Muscle of leg (tissue), 3 donors: ENCODE measurements at regions not wholly inside any gene's neighbourhood (a gene's known extent, or its start where the extent isn't known, plus 50 kb on each side); places are given as distances from the start of the nearest gene placed in this dataset.

Experiments used
- DNase-seq: peaks from one replicate; pipeline ENCODE4 v3.0.0; 2013
- H3K27ac ChIP-seq: one replicate; pipeline ENCODE4 v1.5.1; 2013; ENCODE audit warnings: mild to moderate bottlenecking, low read length, control low read depth
- H3K27me3 ChIP-seq: one replicate; pipeline ENCODE4 v1.6.1; 2013; ENCODE audit warnings: low read length; ENCODE audit not compliant: control insufficient read depth, insufficient read depth
- H3K36me3 ChIP-seq: one replicate; pipeline ENCODE4 v1.6.1; 2013; ENCODE audit warnings: low read length; ENCODE audit not compliant: control insufficient read depth, insufficient read depth
- H3K4me1 ChIP-seq: one replicate; pipeline ENCODE4 v1.6.1; 2013; ENCODE audit warnings: low read length; ENCODE audit not compliant: control insufficient read depth, insufficient read depth
- H3K4me3 ChIP-seq: one replicate; pipeline ENCODE4 v1.5.1; 2013; ENCODE audit warnings: low read length, control low read depth
- H3K9me3 ChIP-seq: replicated peaks from 2 replicates; pipeline ENCODE4 v1.6.1; 2013; ENCODE audit warnings: low read depth, low read length; ENCODE audit not compliant: control insufficient read depth
- WGBS: methylation state at CpG from one replicate; pipeline ENCODE4 v1.1.5; 2013; ENCODE audit warnings: missing lambda C conversion rate; ENCODE audit not compliant: insufficient coverage; 5-methylcytosine and 5-hydroxymethylcytosine counted together

GRCh38 chr3:103810167-103810566 is 1375.4 kb downstream of the ZPLD1 start:
- no CpG with 5 or more reads among the region's 2 CpGs for WGBS
- H3K27me3 ChIP-seq, result no peaks in the 10 kb centered on the region
- H3K4me1 ChIP-seq, result no peaks in the 10 kb centered on the region
- H3K36me3 ChIP-seq, result no peaks in the 10 kb centered on the region
- DNase-seq, result no peak
- no peak overlapping the region for H3K4me3 ChIP-seq
- H3K9me3 ChIP-seq, result peaks cover 13% of the 10 kb centered on the region
- no peak overlapping the region for H3K27ac ChIP-seq

DNA sequence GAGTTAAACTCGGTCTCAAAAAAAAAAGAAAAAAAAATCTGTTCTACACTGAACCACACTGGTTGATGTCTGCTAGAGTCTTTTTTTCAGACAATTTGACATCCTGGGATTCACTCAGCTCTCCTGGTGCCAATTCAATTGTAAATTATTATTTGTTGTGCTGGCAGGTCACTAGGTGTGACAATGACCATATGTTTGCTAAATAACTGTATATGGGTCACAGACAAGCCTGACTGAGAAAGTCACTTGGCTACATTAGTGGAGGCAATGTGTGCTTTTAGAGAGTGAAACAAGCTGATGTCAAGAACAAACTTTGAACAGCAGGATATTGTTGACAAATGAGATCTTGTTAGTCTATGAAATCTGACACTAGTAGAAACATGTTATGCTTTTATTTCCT is 1379.1 kb downstream of the ZPLD1 start:
- H3K27ac ChIP-seq, result no peak overlapping the region
- no peaks in the 10 kb centered on the region for H3K27me3 ChIP-seq
- H3K4me3 ChIP-seq, result no peak overlapping the region
- DNase-seq, result no peak
- WGBS, result no CpG with 5 or more reads among the region's 1 CpG
- H3K36me3 ChIP-seq, result no peaks in the 10 kb centered on the region
- H3K4me1 ChIP-seq, result no peaks in the 10 kb centered on the region
- peaks cover under 1% of the 10 kb centered on the region for H3K9me3 ChIP-seq

- no peaks in the 10 kb centered on the region for H3K36me3 ChIP-seq
- WGBS, result no CpG with 5 or more reads among the region's 3 CpGs
- no peak overlapping the region for H3K4me3 ChIP-seq
- no peaks in the 10 kb centered on the region for H3K27me3 ChIP-seq
- no peaks in the 10 kb centered on the region for H3K4me1 ChIP-seq
- H3K9me3 ChIP-seq, result no peaks in the 10 kb centered on the region
- no peak overlapping the region for H3K27ac ChIP-seq
- DNase-seq, result no peak
These were observed 1383.6 kb downstream of the ZPLD1 start for GRCh38 chr3:103818398-103818797.

DNA sequence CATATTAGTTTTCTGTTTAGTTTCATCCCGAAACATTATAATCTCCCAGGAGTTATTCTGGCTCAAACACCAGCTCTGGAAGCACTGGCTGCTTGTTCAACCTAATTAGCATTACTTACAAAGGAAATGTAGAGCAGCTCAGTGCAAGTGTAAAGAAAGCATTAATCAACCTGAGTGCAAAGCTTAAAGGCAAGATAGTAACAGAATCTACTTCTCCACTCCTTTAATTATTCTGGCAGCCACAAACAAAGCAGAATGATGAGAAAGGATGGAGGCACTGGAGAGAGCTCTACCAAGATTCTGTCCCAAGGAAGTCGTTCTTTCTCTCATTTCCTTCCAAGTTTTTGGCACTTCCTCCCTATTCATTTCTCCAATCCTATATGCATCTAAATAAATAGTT is 1384.0 kb downstream of the ZPLD1 start:
- Histone ChIP-seq H3K4me3 (no peak overlapping the region), H3K27me3 (no peaks in the 10 kb centered on the region), H3K36me3 (no peaks in the 10 kb centered on the region), H3K9me3 (no peaks in the 10 kb centered on the region), H3K27ac (no peak overlapping the region), H3K4me1 (no peaks in the 10 kb centered on the region)
- DNase-seq, result peak; percentile 5
- no CpG with 5 or more reads among the region's 2 CpGs for WGBS

- DNase-seq, result peak; percentile 30
- Histone ChIP-seq H3K36me3 (no peaks in the 10 kb centered on the region), H3K4me1 (no peaks in the 10 kb centered on the region), H3K27me3 (no peaks in the 10 kb centered on the region), H3K4me3 (no peak overlapping the region), H3K27ac (no peak overlapping the region), H3K9me3 (peaks cover 2% of the 10 kb centered on the region)
These were observed 1390.8 kb downstream of the ZPLD1 start for GRCh38 chr3:103825586-103825985.

GRCh38 chr3:103829723-103830326 is 1395.0 kb downstream of the ZPLD1 start:
- Histone ChIP-seq H3K36me3 (no peaks in the 10 kb centered on the region), H3K9me3 (peaks cover 2% of the 10 kb centered on the region), H3K27ac (no peak overlapping the region), H3K27me3 (no peaks in the 10 kb centered on the region), H3K4me3 (no peak overlapping the region), H3K4me1 (no peaks in the 10 kb centered on the region)
- no peak for DNase-seq

GRCh38 chr3:103847081-103848062 is 1412.6 kb downstream of the ZPLD1 start:
- Histone ChIP-seq H3K36me3 (no peaks in the 10 kb centered on the region), H3K27me3 (no peaks in the 10 kb centered on the region), H3K4me1 (no peaks in the 10 kb centered on the region), H3K9me3 (no peaks in the 10 kb centered on the region), H3K4me3 (no peak overlapping the region), H3K27ac (no peak overlapping the region)
- no peak for DNase-seq
- no CpG with 5 or more reads among the region's 8 CpGs for WGBS

DNA sequence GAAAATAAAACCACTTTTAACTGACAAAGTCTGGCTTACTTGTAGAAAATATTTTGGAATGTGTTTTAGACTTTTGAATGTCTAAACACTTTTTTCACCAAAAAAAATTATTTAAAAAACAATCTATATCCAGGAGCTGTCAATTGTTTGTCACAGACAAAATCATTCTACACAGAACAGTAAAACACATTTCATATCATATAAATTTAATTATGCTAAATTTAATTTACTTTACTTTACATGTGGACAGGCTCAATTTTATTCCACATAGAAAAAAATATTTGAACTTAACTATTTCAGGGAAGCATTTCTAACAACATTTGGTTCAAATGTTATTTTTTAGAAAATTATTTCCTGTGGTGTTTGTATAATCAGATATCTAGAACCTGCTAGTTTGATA is 1417.0 kb downstream of the ZPLD1 start:
- H3K27ac ChIP-seq, result no peak overlapping the region
- no peaks in the 10 kb centered on the region for H3K4me1 ChIP-seq
- no peaks in the 10 kb centered on the region for H3K36me3 ChIP-seq
- H3K27me3 ChIP-seq, result no peaks in the 10 kb centered on the region
- DNase-seq, result no peak
- no peaks in the 10 kb centered on the region for H3K9me3 ChIP-seq
- H3K4me3 ChIP-seq, result no peak overlapping the region

GRCh38 chr3:103862415-103862814 is 1427.6 kb downstream of the ZPLD1 start:
- H3K9me3 ChIP-seq, result no peaks in the 10 kb centered on the region
- H3K4me1 ChIP-seq, result no peaks in the 10 kb centered on the region
- no peak for DNase-seq

DNA sequence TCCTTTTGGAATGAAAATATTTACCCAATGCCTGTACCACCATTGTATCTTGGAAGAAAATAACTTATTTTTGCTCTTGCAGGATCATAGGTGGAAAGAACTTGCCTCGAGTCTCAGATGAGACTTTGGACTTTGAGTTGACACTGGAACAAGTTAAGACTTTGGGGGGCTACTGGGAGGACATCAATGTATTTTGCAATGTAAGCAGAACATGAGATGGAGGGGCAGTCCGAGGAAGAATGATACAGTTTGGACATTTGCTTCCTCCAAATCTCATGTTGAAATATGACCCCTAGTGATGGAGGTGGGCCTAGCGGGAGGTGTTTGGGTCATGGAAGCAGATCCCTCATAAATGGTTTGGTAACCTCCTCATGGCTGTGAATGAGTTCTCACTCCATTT is 1428.6 kb downstream of the ZPLD1 start:
- Histone ChIP-seq H3K4me1 (no peaks in the 10 kb centered on the region), H3K27me3 (no peaks in the 10 kb centered on the region), H3K4me3 (no peak overlapping the region), H3K36me3 (no peaks in the 10 kb centered on the region), H3K9me3 (no peaks in the 10 kb centered on the region), H3K27ac (no peak overlapping the region)
- no peak for DNase-seq
- WGBS, result 100% methylated on average over 1 of the region's 3 CpGs

More at GRCh38 chr3:103862415-103862814, 1427.6 kb downstream of the ZPLD1 start:
- Histone ChIP-seq H3K4me3 (no peak overlapping the region), H3K36me3 (no peaks in the 10 kb centered on the region), H3K27ac (no peak overlapping the region), H3K27me3 (no peaks in the 10 kb centered on the region)
